CD14-positive monocyte (primary cell): ENCODE measurements at regions not wholly inside any gene's neighbourhood (a gene's known extent, or its start where the extent isn't known, plus 50 kb on each side); places are given as distances from the start of the nearest gene placed in this dataset.

Experiments used
- DNase-seq, 3 donors: peaks; one replicate each; pipeline ENCODE4 v3.0.0-alpha.2; 2011 to 2022
- H2AFZ ChIP-seq: 2 replicates; pipeline ENCODE4 v1.6.0; 2012; ENCODE audit warnings: mild to moderate bottlenecking, low read depth, low read length, inconsistent platforms; ENCODE audit not compliant: insufficient read depth, poor library complexity, severe bottlenecking
- H3K27ac ChIP-seq, 2 donors: 1 replicate in 1 of 2; 2 replicates in 1 of 2; pipeline ENCODE4 v1.5.1; 2012 to 2013; ENCODE audit warnings: low read length in 2 of 2, control low read depth in 1 of 2, inconsistent platforms in 1 of 2, low read depth in 1 of 2, mild to moderate bottlenecking in 1 of 2
- H3K27me3 ChIP-seq, 2 donors: one replicate each; pipeline versions ENCODE4 v1.6.0 to v1.6.1; 2011 to 2013; ENCODE audit warnings: low read length in 2 of 2; ENCODE audit not compliant: control insufficient read depth in 2 of 2, insufficient read depth in 2 of 2
- H3K36me3 ChIP-seq, 2 donors: replicated peaks in 1 of 2; 1 replicate in 1 of 2; 2 replicates in 1 of 2; pipeline versions ENCODE4 v1.5.1 to v1.6.1; 2012 to 2013; ENCODE audit warnings: low read length in 2 of 2, control low read depth in 1 of 2, inconsistent platforms in 1 of 2, mild to moderate bottlenecking in 1 of 2; ENCODE audit not compliant: insufficient read depth in 2 of 2, control insufficient read depth in 1 of 2
- H3K4me1 ChIP-seq, 2 donors: 1 replicate in 1 of 2; 2 replicates in 1 of 2; pipeline versions ENCODE4 v1.5.1 to v1.6.1; 2012 to 2013; ENCODE audit warnings: low read length in 2 of 2, control low read depth in 1 of 2, inconsistent platforms in 1 of 2, mild to moderate bottlenecking in 1 of 2, moderate library complexity in 1 of 2; ENCODE audit not compliant: insufficient read depth in 2 of 2, control insufficient read depth in 1 of 2
- H3K4me2 ChIP-seq: replicated peaks from 2 replicates; pipeline ENCODE3; 2012; ENCODE audit warnings: low read length, moderate library complexity, mild to moderate bottlenecking; ENCODE audit not compliant: poor library complexity, severe bottlenecking; ENCODE audit errors: extremely low read depth
- H3K4me3 ChIP-seq, 3 experiments: fragments of 200-600 bp in 1 of 3; sonication (generic) in 1 of 3; replicated peaks in 1 of 3; 1 replicate in 2 of 3; 2 replicates in 1 of 3; pipeline ENCODE4 v1.5.1; 2011 to 2013; ENCODE audit warnings: low read length in 3 of 3, mild to moderate bottlenecking in 3 of 3, control low read depth in 2 of 3, low read depth in 2 of 3, inconsistent platforms in 1 of 3, moderate library complexity in 1 of 3
- H3K79me2 ChIP-seq: 2 replicates; pipeline ENCODE4 v1.6.0; 2012; ENCODE audit warnings: mild to moderate bottlenecking, control low read depth, inconsistent platforms, low read length, moderate library complexity; ENCODE audit not compliant: insufficient read depth
- H3K9ac ChIP-seq: 2 replicates; pipeline ENCODE4 v1.6.0; 2017; ENCODE audit warnings: low read length, mild to moderate bottlenecking; ENCODE audit not compliant: insufficient read depth, poor library complexity, severe bottlenecking
- H3K9me3 ChIP-seq, 2 donors: replicated peaks in 1 of 2; 1 replicate in 1 of 2; 2 replicates in 1 of 2; pipeline versions ENCODE4 v1.5.1 to v1.6.1; 2012 to 2013; ENCODE audit warnings: low read length in 2 of 2, control low read depth in 1 of 2; ENCODE audit not compliant: control insufficient read depth in 1 of 2, insufficient read depth in 1 of 2
- H4K20me1 ChIP-seq: 2 replicates; pipeline ENCODE4 v1.6.0; 2012; ENCODE audit warnings: mild to moderate bottlenecking, low read length, control low read depth, moderate library complexity; ENCODE audit not compliant: insufficient read depth
- H3K27ac Mint-ChIP-seq, 7 donors: one replicate each; pipeline ENCODE4 v1.8.0; 2020; ENCODE audit warnings: mild to moderate bottlenecking in 7 of 7, mixed read lengths in 7 of 7, moderate library complexity in 6 of 7, inconsistent platforms in 2 of 7
- H3K27me3 Mint-ChIP-seq, 3 donors: one replicate each; pipeline ENCODE4 v1.8.0; 2021 to 2022; ENCODE audit warnings: low read depth in 3 of 3, mild to moderate bottlenecking in 3 of 3, mixed read lengths in 3 of 3, moderate library complexity in 3 of 3, inconsistent platforms in 1 of 3
- H3K36me3 Mint-ChIP-seq, 2 donors: one replicate each; pipeline ENCODE4 v1.8.0; 2020; ENCODE audit warnings: mixed read lengths in 2 of 2, inconsistent platforms in 1 of 2, mild to moderate bottlenecking in 1 of 2
- H3K4me1 Mint-ChIP-seq: one replicate; pipeline ENCODE4 v1.8.0; 2020; ENCODE audit warnings: mild to moderate bottlenecking, mixed read lengths
- H3K4me3 Mint-ChIP-seq, 2 donors: one replicate each; pipeline ENCODE4 v1.8.0; 2020; ENCODE audit warnings: mild to moderate bottlenecking in 2 of 2, mixed read lengths in 2 of 2, moderate library complexity in 1 of 2
- H3K9me3 Mint-ChIP-seq, 7 donors: one replicate each; pipeline ENCODE4 v1.8.0; 2020 to 2022; ENCODE audit warnings: mixed read lengths in 7 of 7, mild to moderate bottlenecking in 6 of 7, moderate library complexity in 6 of 7, inconsistent platforms in 2 of 7
- whole genome bisulfite sequencing: methylation state at CpG from one replicate; pipeline ENCODE4 v1.1.5; 2013; ENCODE audit warnings: missing lambda C conversion rate; ENCODE audit not compliant: insufficient coverage; 5-methylcytosine and 5-hydroxymethylcytosine counted together
- intact Hi-C, 2 donors: fragments of 100-400 bp; cut with micrococcal nuclease; formaldehyde crosslinking; loops; one replicate each; pipeline versions ENCODE4 v1.15.0 to v1.15.1; 2023
- TF ChIP-seq, protein P1 (sequence below): fragments of 200-600 bp; IDR thresholded peaks from one replicate; pipeline ENCODE4 v1.8.0; 2022; ENCODE audit warnings: antibody characterized with exemption, mild to moderate bottlenecking

- H3K27ac Mint-ChIP-seq = peak overlapping the region in 1 of 7 donors; percentile 50
- H3K9me3 ChIP-seq = peaks cover 0 to 2% of the 10 kb centered on the region in 2 donors
- no peak overlapping the region for H3K27ac ChIP-seq
- H3K4me1 Mint-ChIP-seq = peaks cover 18% of the 10 kb centered on the region
- H4K20me1 ChIP-seq = no peaks in the 10 kb centered on the region
- peaks cover 0 to 3% of the 10 kb centered on the region in 2 donors for H3K36me3 Mint-ChIP-seq
- intact Hi-C loops = no loop called here
- H3K36me3 ChIP-seq = no peaks in the 10 kb centered on the region
- no peak for DNase-seq
- no peaks in the 10 kb centered on the region for H3K27me3 ChIP-seq
- no peak overlapping the region for H3K9ac ChIP-seq
- no peaks in the 10 kb centered on the region for H3K79me2 ChIP-seq
- no peak overlapping the region for H3K4me3 Mint-ChIP-seq
- H3K27me3 Mint-ChIP-seq = peaks cover 0 to 5% (median 0%) of the 10 kb centered on the region in 3 donors
- H2AFZ ChIP-seq = no peak overlapping the region
- H3K4me2 ChIP-seq = no peak overlapping the region
- TF ChIP-seq, protein P1, sequence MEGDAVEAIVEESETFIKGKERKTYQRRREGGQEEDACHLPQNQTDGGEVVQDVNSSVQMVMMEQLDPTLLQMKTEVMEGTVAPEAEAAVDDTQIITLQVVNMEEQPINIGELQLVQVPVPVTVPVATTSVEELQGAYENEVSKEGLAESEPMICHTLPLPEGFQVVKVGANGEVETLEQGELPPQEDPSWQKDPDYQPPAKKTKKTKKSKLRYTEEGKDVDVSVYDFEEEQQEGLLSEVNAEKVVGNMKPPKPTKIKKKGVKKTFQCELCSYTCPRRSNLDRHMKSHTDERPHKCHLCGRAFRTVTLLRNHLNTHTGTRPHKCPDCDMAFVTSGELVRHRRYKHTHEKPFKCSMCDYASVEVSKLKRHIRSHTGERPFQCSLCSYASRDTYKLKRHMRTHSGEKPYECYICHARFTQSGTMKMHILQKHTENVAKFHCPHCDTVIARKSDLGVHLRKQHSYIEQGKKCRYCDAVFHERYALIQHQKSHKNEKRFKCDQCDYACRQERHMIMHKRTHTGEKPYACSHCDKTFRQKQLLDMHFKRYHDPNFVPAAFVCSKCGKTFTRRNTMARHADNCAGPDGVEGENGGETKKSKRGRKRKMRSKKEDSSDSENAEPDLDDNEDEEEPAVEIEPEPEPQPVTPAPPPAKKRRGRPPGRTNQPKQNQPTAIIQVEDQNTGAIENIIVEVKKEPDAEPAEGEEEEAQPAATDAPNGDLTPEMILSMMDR = no peak
- H3K9me3 Mint-ChIP-seq = peaks cover 4 to 10% (median 7%) of the 10 kb centered on the region in 7 donors
- no peak overlapping the region for H3K4me3 ChIP-seq
- WGBS = no CpG with 5 or more reads among the region's 2 CpGs
- peaks cover 3 to 7% of the 10 kb centered on the region in 2 donors for H3K4me1 ChIP-seq
Observed at GRCh38 chr6:110530671-110531070, 54.3 kb upstream of the SLC22A16 start.

GRCh38 chr6:110529907-110530306 is 53.5 kb upstream of the SLC22A16 start:
- Mint-ChIP-seq H3K27ac (peak overlapping the region in 1 of 7 donors; percentile 65), H3K4me3 (no peak overlapping the region), H3K4me1 (peaks cover 18% of the 10 kb centered on the region), H3K36me3 (peaks cover 0 to 3% of the 10 kb centered on the region in 2 donors), H3K9me3 (peaks cover 2 to 7% (median 4%) of the 10 kb centered on the region in 7 donors), H3K27me3 (peaks cover 0 to 4% (median 0%) of the 10 kb centered on the region in 3 donors)
- H3K27me3 ChIP-seq = no peaks in the 10 kb centered on the region
- no peaks in the 10 kb centered on the region for H3K36me3 ChIP-seq
- H3K9me3 ChIP-seq = peaks cover 0 to 2% of the 10 kb centered on the region in 2 donors
- no peak overlapping the region for H3K4me2 ChIP-seq
- no peaks in the 10 kb centered on the region for H4K20me1 ChIP-seq
- 88% methylated on average over 1 of the region's 3 CpGs for WGBS
- H3K27ac ChIP-seq = no peak overlapping the region
- no peak overlapping the region for H3K9ac ChIP-seq
- no peak overlapping the region for H3K4me3 ChIP-seq
- no peaks in the 10 kb centered on the region for H3K79me2 ChIP-seq
- H3K4me1 ChIP-seq = peaks cover 3 to 7% of the 10 kb centered on the region in 2 donors
- TF ChIP-seq, protein P1 = no peak
- intact Hi-C loops = loop anchor here in 1 of 2 donors (10.0 kb wide), 2 partner anchors 415 to 475 kb away; no protein-coding TSS in a partner anchor
- no peak for DNase-seq
- H2AFZ ChIP-seq = peak overlapping the region; percentile 65
